ENCODE measurements at regions not wholly inside any gene's neighbourhood (a gene's known extent, or its start where the extent isn't known, plus 50 kb on each side); places are given as distances from the start of the nearest gene placed in this dataset.
A peak's percentile ranks its signal among the peaks of the same experiment; 100 is the strongest.

DNA sequence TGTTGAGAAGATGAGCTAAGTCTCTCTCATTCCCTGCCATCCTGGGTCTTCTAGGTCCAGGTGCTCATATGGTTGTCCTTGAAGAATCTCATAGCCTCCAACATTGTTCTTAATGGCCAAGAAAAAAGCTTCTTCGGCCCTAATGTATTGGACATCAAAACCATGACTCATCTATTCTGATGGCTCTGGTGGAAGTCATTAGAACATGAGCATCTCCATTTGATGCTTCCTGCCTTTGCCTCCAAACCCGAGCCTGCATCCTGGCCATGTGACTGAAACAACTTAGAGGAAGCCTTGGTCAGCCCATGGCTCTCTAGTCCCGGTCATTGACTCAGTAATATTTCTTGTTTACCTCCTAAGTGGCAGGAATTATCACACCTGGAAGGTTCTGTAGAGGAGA, 264.1 kb upstream of the FZD8 start:
- H3K36me3 ChIP-seq (ENCODE audit: control insufficient read depth in 4 of 4, insufficient read depth in 4 of 4, low read length in 4 of 4): no peaks in the 10 kb centered on the region
- H3K27ac ChIP-seq (ENCODE audit: low read depth in 1 of 2, low read length in 1 of 2): no peak overlapping the region
- no peaks in the 10 kb centered on the region for H3K4me1 ChIP-seq (ENCODE audit: control insufficient read depth in 5 of 5, insufficient read depth in 5 of 5, low read length in 5 of 5)
- H3K27me3 ChIP-seq (ENCODE audit: control insufficient read depth in 3 of 3, insufficient read depth in 3 of 3, low read length in 2 of 3): no peaks in the 10 kb centered on the region
- ATAC-seq (ENCODE audit: insufficient read depth, low FRiP score) (no peak), DNase-seq (no peak)
- WGBS, 2 donors: 78 to 87% methylated on average over 3 of the region's 3 CpGs
- H3K9me3 ChIP-seq (ENCODE audit: control insufficient read depth in 4 of 4, insufficient read depth in 3 of 4, low read length in 3 of 4): peaks cover 0 to 2% (median 0%) of the 10 kb centered on the region in 4 donors
- TF ChIP-seq, protein P1, sequence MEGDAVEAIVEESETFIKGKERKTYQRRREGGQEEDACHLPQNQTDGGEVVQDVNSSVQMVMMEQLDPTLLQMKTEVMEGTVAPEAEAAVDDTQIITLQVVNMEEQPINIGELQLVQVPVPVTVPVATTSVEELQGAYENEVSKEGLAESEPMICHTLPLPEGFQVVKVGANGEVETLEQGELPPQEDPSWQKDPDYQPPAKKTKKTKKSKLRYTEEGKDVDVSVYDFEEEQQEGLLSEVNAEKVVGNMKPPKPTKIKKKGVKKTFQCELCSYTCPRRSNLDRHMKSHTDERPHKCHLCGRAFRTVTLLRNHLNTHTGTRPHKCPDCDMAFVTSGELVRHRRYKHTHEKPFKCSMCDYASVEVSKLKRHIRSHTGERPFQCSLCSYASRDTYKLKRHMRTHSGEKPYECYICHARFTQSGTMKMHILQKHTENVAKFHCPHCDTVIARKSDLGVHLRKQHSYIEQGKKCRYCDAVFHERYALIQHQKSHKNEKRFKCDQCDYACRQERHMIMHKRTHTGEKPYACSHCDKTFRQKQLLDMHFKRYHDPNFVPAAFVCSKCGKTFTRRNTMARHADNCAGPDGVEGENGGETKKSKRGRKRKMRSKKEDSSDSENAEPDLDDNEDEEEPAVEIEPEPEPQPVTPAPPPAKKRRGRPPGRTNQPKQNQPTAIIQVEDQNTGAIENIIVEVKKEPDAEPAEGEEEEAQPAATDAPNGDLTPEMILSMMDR (IDR thresholded peaks at IDR 0.05; ENCODE audit: control extremely low read depth, extremely low read depth): no peak
- no peak overlapping the region for H3K4me3 ChIP-seq
- no peak overlapping the region for H3K9ac ChIP-seq (ENCODE audit: insufficient read depth in 1 of 2, low read length in 2 of 2)

DNA sequence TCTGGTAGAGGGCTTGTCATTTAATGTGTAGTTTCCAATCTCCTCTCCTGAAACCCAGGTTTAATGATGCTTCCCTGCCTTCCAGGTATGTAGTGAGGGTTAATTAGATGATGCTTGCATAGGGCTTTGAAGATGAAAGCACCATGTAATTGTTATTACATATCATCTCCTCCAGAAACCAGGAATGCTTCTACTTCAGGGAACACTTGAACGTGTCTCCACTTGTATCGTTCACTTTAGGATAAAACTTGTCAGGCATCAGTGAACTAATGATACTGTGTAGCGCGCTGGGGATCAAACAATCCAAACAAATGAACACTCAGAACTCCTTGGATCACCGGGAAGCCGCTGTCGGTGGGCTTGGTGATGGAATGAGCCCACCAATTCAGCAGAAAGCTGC, 260.9 kb upstream of the FZD8 start:
- Histone ChIP-seq H3K4me3 (no peak overlapping the region), H3K27ac (ENCODE audit: low read depth in 1 of 2, low read length in 1 of 2) (no peak overlapping the region), H3K27me3 (ENCODE audit: control insufficient read depth in 3 of 3, insufficient read depth in 3 of 3, low read length in 2 of 3) (peaks cover 0 to 3% (median 0%) of the 10 kb centered on the region in 3 donors), H3K4me1 (ENCODE audit: control insufficient read depth in 5 of 5, insufficient read depth in 5 of 5, low read length in 5 of 5) (peaks cover 0 to 5% (median 0%) of the 10 kb centered on the region in 5 donors), H3K9me3 (ENCODE audit: control insufficient read depth in 4 of 4, insufficient read depth in 3 of 4, low read length in 3 of 4) (peaks cover 0 to 2% (median 0%) of the 10 kb centered on the region in 4 donors), H3K9ac (ENCODE audit: insufficient read depth in 1 of 2, low read length in 2 of 2) (no peak overlapping the region), H3K36me3 (ENCODE audit: control insufficient read depth in 4 of 4, insufficient read depth in 4 of 4, low read length in 4 of 4) (no peaks in the 10 kb centered on the region)
- WGBS, 2 donors: 83 to 86% methylated on average over 7 of the region's 7 CpGs
- TF ChIP-seq, protein P1 (IDR thresholded peaks at IDR 0.05; ENCODE audit: control extremely low read depth, extremely low read depth): no peak
- DNase-seq: no peak
- no peak for ATAC-seq (ENCODE audit: insufficient read depth, low FRiP score)

DNA sequence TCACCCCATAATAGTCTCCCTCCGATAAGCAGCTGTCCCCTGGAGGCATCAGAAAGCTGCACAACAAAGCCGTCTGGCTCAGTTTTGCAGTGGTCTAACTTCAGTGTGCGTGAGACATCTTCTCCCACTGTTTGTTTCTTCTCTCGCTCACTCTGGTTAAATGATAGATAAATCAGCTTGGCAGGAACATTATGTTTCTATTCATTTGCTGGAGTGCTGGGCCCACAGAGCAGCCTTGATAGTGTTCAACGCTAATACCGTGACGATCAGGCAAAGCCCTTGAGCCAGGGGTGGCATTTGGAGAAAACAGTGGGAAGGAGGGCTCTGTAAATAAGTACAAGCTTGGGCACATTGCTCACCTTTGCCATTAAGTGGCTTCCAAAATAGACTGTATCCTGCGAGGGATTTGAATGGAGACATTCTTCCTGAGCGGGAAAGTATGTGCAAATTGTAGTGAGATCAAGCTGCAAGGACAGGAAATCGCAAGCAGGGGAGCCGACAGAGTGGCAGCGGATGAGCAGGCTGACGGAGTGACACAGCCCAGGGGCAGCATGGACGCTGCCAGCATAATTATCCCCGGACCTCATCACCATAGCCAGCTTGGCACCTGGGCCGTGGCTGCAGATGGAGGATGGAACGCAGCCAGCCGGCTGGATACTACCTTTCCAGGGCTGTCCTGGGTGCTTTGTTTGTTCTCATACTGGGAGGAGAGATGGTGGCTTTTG, 256.8 kb upstream of the FZD8 start:
- ATAC-seq (ENCODE audit: insufficient read depth, low FRiP score): no peak
- Histone ChIP-seq H3K27ac (ENCODE audit: low read depth in 1 of 2, low read length in 1 of 2) (no peak overlapping the region), H3K27me3 (ENCODE audit: control insufficient read depth in 3 of 3, insufficient read depth in 3 of 3, low read length in 2 of 3) (peaks cover 0 to 3% (median 0%) of the 10 kb centered on the region in 3 donors), H3K4me3 (no peak overlapping the region), H3K9ac (ENCODE audit: insufficient read depth in 1 of 2, low read length in 2 of 2) (no peak overlapping the region), H3K4me1 (ENCODE audit: control insufficient read depth in 5 of 5, insufficient read depth in 5 of 5, low read length in 5 of 5) (peaks cover 0 to 5% (median 3%) of the 10 kb centered on the region in 5 donors), H3K9me3 (ENCODE audit: control insufficient read depth in 4 of 4, insufficient read depth in 3 of 4, low read length in 3 of 4) (no peaks in the 10 kb centered on the region), H3K36me3 (ENCODE audit: control insufficient read depth in 4 of 4, insufficient read depth in 4 of 4, low read length in 4 of 4) (no peaks in the 10 kb centered on the region)
- peak in 2 of 3 donors; percentile 25 to 64 for DNase-seq
- TF ChIP-seq, protein P1 (IDR thresholded peaks at IDR 0.05; ENCODE audit: control extremely low read depth, extremely low read depth): no peak
- WGBS, 2 donors: 56 to 63% methylated on average over 18 of the region's 18 CpGs
